Neural cell (in vitro differentiated cells): ENCODE measurements at regions not wholly inside any gene's neighbourhood (a gene's known extent, or its start where the extent isn't known, plus 50 kb on each side); places are given as distances from the start of the nearest gene placed in this dataset.

ENCODE experiments used
- EZH2 ChIP-seq: fragments of 200-600, 300-800 bp; shearing (Covaris generic), sonication (generic); IDR thresholded peaks from 2 replicates; pipeline ENCODE4 v1.6.1; 2014; ENCODE audit warnings: antibody characterized with exemption, low read length, borderline replicate concordance, mild to moderate bottlenecking; ENCODE audit not compliant: insufficient read depth, poor library complexity, severe bottlenecking
- MXI1 ChIP-seq: fragments of 450-650 bp; conservative IDR thresholded peaks from 2 replicates; pipeline ENCODE4 v1.6.1; 2014; ENCODE audit warnings: antibody characterized with exemption, mild to moderate bottlenecking; ENCODE audit not compliant: poor library complexity, severe bottlenecking
- POLR2AphosphoS5 ChIP-seq: IDR thresholded peaks from 2 replicates; pipeline ENCODE4 v1.6.1; 2012
- REST ChIP-seq: IDR thresholded peaks from 2 replicates; pipeline ENCODE4 v1.6.1; 2012; ENCODE audit warnings: borderline replicate concordance
- TAF1 ChIP-seq: IDR thresholded peaks from 2 replicates; pipeline ENCODE4 v1.6.1; 2012; ENCODE audit warnings: low read depth
- TF ChIP-seq, protein P1 (sequence below): fragments of 450-650 bp; IDR thresholded peaks from 2 replicates; pipeline ENCODE4 v1.5.1; 2014; ENCODE audit warnings: antibody characterized with exemption, mild to moderate bottlenecking, moderate library complexity; ENCODE audit not compliant: poor library complexity, severe bottlenecking

- TF ChIP-seq, protein P1, sequence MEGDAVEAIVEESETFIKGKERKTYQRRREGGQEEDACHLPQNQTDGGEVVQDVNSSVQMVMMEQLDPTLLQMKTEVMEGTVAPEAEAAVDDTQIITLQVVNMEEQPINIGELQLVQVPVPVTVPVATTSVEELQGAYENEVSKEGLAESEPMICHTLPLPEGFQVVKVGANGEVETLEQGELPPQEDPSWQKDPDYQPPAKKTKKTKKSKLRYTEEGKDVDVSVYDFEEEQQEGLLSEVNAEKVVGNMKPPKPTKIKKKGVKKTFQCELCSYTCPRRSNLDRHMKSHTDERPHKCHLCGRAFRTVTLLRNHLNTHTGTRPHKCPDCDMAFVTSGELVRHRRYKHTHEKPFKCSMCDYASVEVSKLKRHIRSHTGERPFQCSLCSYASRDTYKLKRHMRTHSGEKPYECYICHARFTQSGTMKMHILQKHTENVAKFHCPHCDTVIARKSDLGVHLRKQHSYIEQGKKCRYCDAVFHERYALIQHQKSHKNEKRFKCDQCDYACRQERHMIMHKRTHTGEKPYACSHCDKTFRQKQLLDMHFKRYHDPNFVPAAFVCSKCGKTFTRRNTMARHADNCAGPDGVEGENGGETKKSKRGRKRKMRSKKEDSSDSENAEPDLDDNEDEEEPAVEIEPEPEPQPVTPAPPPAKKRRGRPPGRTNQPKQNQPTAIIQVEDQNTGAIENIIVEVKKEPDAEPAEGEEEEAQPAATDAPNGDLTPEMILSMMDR, result no peak
- TF ChIP-seq POLR2AphosphoS5 (no peak), EZH2 (no peak), TAF1 (no peak), MXI1 (no peak), REST (no peak)
Observed at GRCh38 chr2:75428060-75428459, 132.7 kb downstream of the EVA1A start.
